OCI-LY7 (cell line): ENCODE measurements at regions not wholly inside any gene's neighbourhood (a gene's known extent, or its start where the extent isn't known, plus 50 kb on each side); places are given as distances from the start of the nearest gene placed in this dataset.

Source experiments
- EZH2phosphoT487 ChIP-seq: fragments of 200-600 bp; sonication (generic); IDR thresholded peaks from 2 replicates; pipeline ENCODE4 v1.6.1; 2018; ENCODE audit warnings: low read depth, borderline replicate concordance, mild to moderate bottlenecking, mixed run types, antibody characterized with exemption, low read length, moderate library complexity, mixed read lengths
- TF ChIP-seq, protein P1 (sequence below): fragments of 200-600 bp; sonication (generic); conservative IDR thresholded peaks from 2 replicates; pipeline ENCODE4 v1.5.1; 2014; ENCODE audit warnings: mild to moderate bottlenecking, antibody characterized with exemption, low read length, moderate library complexity, mixed read lengths

DNA sequence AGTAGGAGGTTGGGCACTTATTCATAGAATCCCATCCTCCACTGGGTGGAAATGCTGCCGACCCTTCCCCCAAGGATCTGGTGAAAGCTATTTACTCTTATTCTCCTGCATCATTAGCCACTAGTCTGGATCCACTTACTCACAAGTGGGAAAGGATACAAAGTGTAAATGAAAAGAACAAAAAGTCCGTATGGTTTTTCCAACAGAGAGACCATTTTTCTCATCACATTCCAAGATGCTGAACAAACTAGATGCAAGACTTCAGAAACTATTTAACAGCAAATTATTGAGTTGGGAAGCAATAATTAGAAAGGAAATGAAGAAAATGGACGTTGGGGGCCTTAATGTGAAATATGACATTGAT is 242.4 kb upstream of the GLI3 start:
- TF ChIP-seq, protein P1, sequence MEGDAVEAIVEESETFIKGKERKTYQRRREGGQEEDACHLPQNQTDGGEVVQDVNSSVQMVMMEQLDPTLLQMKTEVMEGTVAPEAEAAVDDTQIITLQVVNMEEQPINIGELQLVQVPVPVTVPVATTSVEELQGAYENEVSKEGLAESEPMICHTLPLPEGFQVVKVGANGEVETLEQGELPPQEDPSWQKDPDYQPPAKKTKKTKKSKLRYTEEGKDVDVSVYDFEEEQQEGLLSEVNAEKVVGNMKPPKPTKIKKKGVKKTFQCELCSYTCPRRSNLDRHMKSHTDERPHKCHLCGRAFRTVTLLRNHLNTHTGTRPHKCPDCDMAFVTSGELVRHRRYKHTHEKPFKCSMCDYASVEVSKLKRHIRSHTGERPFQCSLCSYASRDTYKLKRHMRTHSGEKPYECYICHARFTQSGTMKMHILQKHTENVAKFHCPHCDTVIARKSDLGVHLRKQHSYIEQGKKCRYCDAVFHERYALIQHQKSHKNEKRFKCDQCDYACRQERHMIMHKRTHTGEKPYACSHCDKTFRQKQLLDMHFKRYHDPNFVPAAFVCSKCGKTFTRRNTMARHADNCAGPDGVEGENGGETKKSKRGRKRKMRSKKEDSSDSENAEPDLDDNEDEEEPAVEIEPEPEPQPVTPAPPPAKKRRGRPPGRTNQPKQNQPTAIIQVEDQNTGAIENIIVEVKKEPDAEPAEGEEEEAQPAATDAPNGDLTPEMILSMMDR, result no peak
- no peak for TF ChIP-seq EZH2phosphoT487
